ENCODE measurements at regions not wholly inside any gene's neighbourhood (a gene's known extent, or its start where the extent isn't known, plus 50 kb on each side); places are given as distances from the start of the nearest gene placed in this dataset.

GRCh38 chr16:17629936-17630335 is 159.2 kb upstream of the XYLT1 start:
- H3K27ac ChIP-seq, result no peak overlapping the region
- no peak overlapping the region for H3K4me3 ChIP-seq (ENCODE audit: low read depth in 1 of 2, low read length in 1 of 2)
- no peak for TF ChIP-seq CTCF (IDR thresholded peaks at IDR 0.05)
- H3K27me3 ChIP-seq, result no peaks in the 10 kb centered on the region
- no peaks in the 10 kb centered on the region for H3K9me3 ChIP-seq
- H3K36me3 ChIP-seq, result no peaks in the 10 kb centered on the region
- H3K4me1 ChIP-seq (ENCODE audit: control insufficient read depth in 1 of 2, insufficient read depth in 1 of 2, low read depth in 1 of 2, low read length in 1 of 2), result no peaks in the 10 kb centered on the region

GRCh38 chr16:17628983-17629382 is 158.2 kb upstream of the XYLT1 start:
- no peak for TF ChIP-seq CTCF (IDR thresholded peaks at IDR 0.05)
- Histone ChIP-seq H3K27ac (no peak overlapping the region), H3K27me3 (no peaks in the 10 kb centered on the region), H3K9me3 (no peaks in the 10 kb centered on the region), H3K36me3 (no peaks in the 10 kb centered on the region), H3K4me3 (ENCODE audit: low read depth in 1 of 2, low read length in 1 of 2) (no peak overlapping the region), H3K4me1 (ENCODE audit: control insufficient read depth in 1 of 2, insufficient read depth in 1 of 2, low read depth in 1 of 2, low read length in 1 of 2) (no peaks in the 10 kb centered on the region)

DNA sequence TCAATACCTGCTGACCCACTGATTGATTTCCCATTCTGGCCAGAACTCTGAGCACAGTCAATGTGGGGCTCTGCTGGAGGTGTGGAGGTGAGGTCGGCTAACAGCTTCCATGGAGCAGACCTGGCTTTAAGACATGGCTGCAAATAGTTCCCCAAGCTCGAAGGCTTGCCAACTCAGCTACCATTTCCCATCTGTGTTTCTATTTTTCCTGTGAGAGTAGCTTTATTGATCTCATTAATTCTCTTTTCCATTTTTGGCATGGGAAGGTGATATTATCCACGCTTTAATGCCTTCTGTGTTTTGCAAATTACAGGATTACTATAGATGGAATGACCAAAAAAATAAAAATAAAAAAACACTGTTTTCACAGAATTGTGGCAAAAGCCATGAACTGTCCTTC is 151.6 kb upstream of the XYLT1 start:
- H3K9me3 ChIP-seq, result no peaks in the 10 kb centered on the region
- no peak overlapping the region for H3K4me3 ChIP-seq (ENCODE audit: low read depth in 1 of 2, low read length in 1 of 2)
- no peaks in the 10 kb centered on the region for H3K27me3 ChIP-seq
- H3K36me3 ChIP-seq, result no peaks in the 10 kb centered on the region
- H3K4me1 ChIP-seq (ENCODE audit: control insufficient read depth in 1 of 2, insufficient read depth in 1 of 2, low read depth in 1 of 2, low read length in 1 of 2), result no peaks in the 10 kb centered on the region
- no peak for TF ChIP-seq CTCF (IDR thresholded peaks at IDR 0.05)
- no peak overlapping the region for H3K27ac ChIP-seq

GRCh38 chr16:17619261-17619660 is 148.5 kb upstream of the XYLT1 start:
- Histone ChIP-seq H3K4me3 (ENCODE audit: low read depth in 1 of 2, low read length in 1 of 2) (no peak overlapping the region), H3K4me1 (ENCODE audit: control insufficient read depth in 1 of 2, insufficient read depth in 1 of 2, low read depth in 1 of 2, low read length in 1 of 2) (no peaks in the 10 kb centered on the region), H3K27ac (no peak overlapping the region), H3K36me3 (no peaks in the 10 kb centered on the region), H3K27me3 (peaks cover 4% of the 10 kb centered on the region), H3K9me3 (no peaks in the 10 kb centered on the region)
- no peak for TF ChIP-seq CTCF (IDR thresholded peaks at IDR 0.05)

- H3K36me3 ChIP-seq, result no peaks in the 10 kb centered on the region
- H3K27me3 ChIP-seq, result peaks cover 4% of the 10 kb centered on the region
- H3K4me3 ChIP-seq (ENCODE audit: low read depth in 1 of 2, low read length in 1 of 2), result no peak overlapping the region
- H3K4me1 ChIP-seq (ENCODE audit: control insufficient read depth in 1 of 2, insufficient read depth in 1 of 2, low read depth in 1 of 2, low read length in 1 of 2), result no peaks in the 10 kb centered on the region
- no peak overlapping the region for H3K27ac ChIP-seq
- no peaks in the 10 kb centered on the region for H3K9me3 ChIP-seq
- no peak for TF ChIP-seq CTCF (IDR thresholded peaks at IDR 0.05)
These were observed 146.3 kb upstream of the XYLT1 start for GRCh38 chr16:17617021-17617552.

DNA sequence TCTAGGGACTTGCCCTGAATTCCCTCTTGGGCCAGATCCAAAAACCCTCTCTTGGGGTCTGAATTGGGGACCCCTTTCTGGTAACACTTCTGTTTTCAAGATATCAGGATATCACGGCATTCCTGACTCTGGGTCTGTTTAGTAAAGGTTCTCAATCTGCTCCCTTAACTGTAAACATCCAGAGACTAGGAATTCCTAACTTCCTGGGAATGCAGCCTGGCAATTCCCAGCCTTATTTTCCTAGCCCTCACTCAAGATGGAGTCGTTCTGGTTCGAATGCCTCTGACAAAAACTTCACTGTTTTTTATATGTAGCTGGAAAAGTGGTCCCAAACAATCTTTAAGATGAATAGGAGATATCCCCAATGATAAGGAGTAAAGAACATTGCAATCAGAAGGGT is 141.6 kb upstream of the XYLT1 start:
- no peak for TF ChIP-seq CTCF (IDR thresholded peaks at IDR 0.05)
- H3K27me3 ChIP-seq, result peaks cover 7% of the 10 kb centered on the region
- H3K27ac ChIP-seq, result no peak overlapping the region
- H3K36me3 ChIP-seq, result no peaks in the 10 kb centered on the region
- H3K4me1 ChIP-seq (ENCODE audit: control insufficient read depth in 1 of 2, insufficient read depth in 1 of 2, low read depth in 1 of 2, low read length in 1 of 2), result no peaks in the 10 kb centered on the region
- no peak overlapping the region for H3K4me3 ChIP-seq (ENCODE audit: low read depth in 1 of 2, low read length in 1 of 2)
- no peaks in the 10 kb centered on the region for H3K9me3 ChIP-seq

All from neutrophil (primary cell).